ENCODE measurements at regions not wholly inside any gene's neighbourhood (a gene's known extent, or its start where the extent isn't known, plus 50 kb on each side); places are given as distances from the start of the nearest gene placed in this dataset.

GRCh38 chr7:153445641-153446040 lies 606.6 kb upstream of the DPP6 start:
- Histone ChIP-seq H3K27ac (ENCODE audit: low read length) (no peak overlapping the region), H3K9me3 (ENCODE audit: control insufficient read depth, insufficient read depth, low read depth, low read length) (no peaks in the 10 kb centered on the region), H3K36me3 (ENCODE audit: control insufficient read depth, insufficient read depth, low read length) (no peaks in the 10 kb centered on the region), H3K4me3 (ENCODE audit: low read depth in 2 of 2, low read length in 2 of 2) (no peak overlapping the region), H3K27me3 (ENCODE audit: control insufficient read depth, insufficient read depth, low read length) (no peaks in the 10 kb centered on the region), H3K4me1 (ENCODE audit: control insufficient read depth, insufficient read depth, low read length) (no peaks in the 10 kb centered on the region)
- ATAC-seq (no peak), DNase-seq (ENCODE audit: low read depth, low spot score) (no peak)
- POLR2A ChIA-PET = no interaction called here
- no TSS peak for BruUV-seq (replicated peaks)
- in situ Hi-C loops (cut with HindIII; ENCODE audit: low pct_unique_long_range_greater_than_20kb, low sequenced_read_pairs) (no loop called here), intact Hi-C loops (cut with micrococcal nuclease; ENCODE audit: unreplicated experiment) (no loop called here)
- TF ChIP-seq, protein P1, sequence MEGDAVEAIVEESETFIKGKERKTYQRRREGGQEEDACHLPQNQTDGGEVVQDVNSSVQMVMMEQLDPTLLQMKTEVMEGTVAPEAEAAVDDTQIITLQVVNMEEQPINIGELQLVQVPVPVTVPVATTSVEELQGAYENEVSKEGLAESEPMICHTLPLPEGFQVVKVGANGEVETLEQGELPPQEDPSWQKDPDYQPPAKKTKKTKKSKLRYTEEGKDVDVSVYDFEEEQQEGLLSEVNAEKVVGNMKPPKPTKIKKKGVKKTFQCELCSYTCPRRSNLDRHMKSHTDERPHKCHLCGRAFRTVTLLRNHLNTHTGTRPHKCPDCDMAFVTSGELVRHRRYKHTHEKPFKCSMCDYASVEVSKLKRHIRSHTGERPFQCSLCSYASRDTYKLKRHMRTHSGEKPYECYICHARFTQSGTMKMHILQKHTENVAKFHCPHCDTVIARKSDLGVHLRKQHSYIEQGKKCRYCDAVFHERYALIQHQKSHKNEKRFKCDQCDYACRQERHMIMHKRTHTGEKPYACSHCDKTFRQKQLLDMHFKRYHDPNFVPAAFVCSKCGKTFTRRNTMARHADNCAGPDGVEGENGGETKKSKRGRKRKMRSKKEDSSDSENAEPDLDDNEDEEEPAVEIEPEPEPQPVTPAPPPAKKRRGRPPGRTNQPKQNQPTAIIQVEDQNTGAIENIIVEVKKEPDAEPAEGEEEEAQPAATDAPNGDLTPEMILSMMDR (IDR thresholded peaks at IDR 0.05) = no peak
- CTCF ChIA-PET = no interaction called here

- in situ Hi-C loops (cut with HindIII; ENCODE audit: low pct_unique_long_range_greater_than_20kb, low sequenced_read_pairs) (no loop called here), intact Hi-C loops (cut with micrococcal nuclease; ENCODE audit: unreplicated experiment) (no loop called here)
- Histone ChIP-seq H3K9me3 (ENCODE audit: control insufficient read depth, insufficient read depth, low read depth, low read length) (no peaks in the 10 kb centered on the region), H3K4me1 (ENCODE audit: control insufficient read depth, insufficient read depth, low read length) (no peaks in the 10 kb centered on the region), H3K27ac (ENCODE audit: low read length) (no peak overlapping the region), H3K36me3 (ENCODE audit: control insufficient read depth, insufficient read depth, low read length) (no peaks in the 10 kb centered on the region), H3K4me3 (ENCODE audit: low read depth in 2 of 2, low read length in 2 of 2) (no peak overlapping the region), H3K27me3 (ENCODE audit: control insufficient read depth, insufficient read depth, low read length) (no peaks in the 10 kb centered on the region)
- ChIA-PET CTCF (no interaction called here), POLR2A (no interaction called here)
- no peak for DNase-seq (ENCODE audit: low read depth, low spot score)
- ATAC-seq = no peak
- no TSS peak for BruUV-seq (replicated peaks)
- TF ChIP-seq POLR2AphosphoS5 (IDR thresholded peaks at IDR 0.05; ENCODE audit: low read depth, low read length) (no peak), TCF7L2 (IDR thresholded peaks at IDR 0.05; ENCODE audit: low read depth, low read length) (no peak), SIN3A (IDR thresholded peaks at IDR 0.05; ENCODE audit: borderline replicate concordance, insufficient read depth, low read depth, low read length) (no peak), REST (IDR thresholded peaks at IDR 0.05; ENCODE audit: insufficient read depth in 1 of 2, low read depth in 2 of 2, low read length in 1 of 2) (no peak)
- TF ChIP-seq, protein P1 (IDR thresholded peaks at IDR 0.05) = no peak
Measured at GRCh38 chr7:153446490-153446889, 605.7 kb upstream of the DPP6 start.

DNA sequence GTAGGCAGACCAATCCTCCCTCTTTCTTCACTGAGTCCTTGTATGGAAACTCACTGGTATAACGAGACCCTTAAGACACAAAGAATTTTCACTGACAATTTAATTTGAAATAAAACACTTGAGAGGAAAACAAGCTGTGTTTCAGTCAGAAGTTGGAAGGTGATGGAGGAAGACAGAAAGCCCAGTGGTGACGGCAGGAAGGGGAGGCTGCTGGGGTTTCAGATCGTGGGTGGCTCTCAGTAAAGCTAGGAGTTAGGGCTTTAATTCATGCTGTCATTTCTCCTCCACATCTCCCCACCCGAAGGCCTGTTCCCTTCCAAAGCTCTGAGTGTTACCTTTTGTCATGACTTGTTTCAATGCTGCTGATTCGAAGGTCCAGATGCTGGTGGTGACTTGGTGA lies 605.2 kb upstream of the DPP6 start:
- no peaks in the 10 kb centered on the region for H3K36me3 ChIP-seq (ENCODE audit: control insufficient read depth, insufficient read depth, low read length)
- TF ChIP-seq REST (IDR thresholded peaks at IDR 0.05; ENCODE audit: insufficient read depth in 1 of 2, low read depth in 2 of 2, low read length in 1 of 2) (no peak), TCF7L2 (IDR thresholded peaks at IDR 0.05; ENCODE audit: low read depth, low read length) (no peak), SIN3A (IDR thresholded peaks at IDR 0.05; ENCODE audit: borderline replicate concordance, insufficient read depth, low read depth, low read length) (no peak), POLR2AphosphoS5 (IDR thresholded peaks at IDR 0.05; ENCODE audit: low read depth, low read length) (no peak)
- TF ChIP-seq, protein P1 (IDR thresholded peaks at IDR 0.05) = no peak
- no peaks in the 10 kb centered on the region for H3K4me1 ChIP-seq (ENCODE audit: control insufficient read depth, insufficient read depth, low read length)
- POLR2A ChIA-PET = no interaction called here
- CTCF ChIA-PET = no interaction called here
- no peak overlapping the region for H3K4me3 ChIP-seq (ENCODE audit: low read depth in 2 of 2, low read length in 2 of 2)
- in situ Hi-C loops (cut with HindIII; ENCODE audit: low pct_unique_long_range_greater_than_20kb, low sequenced_read_pairs) = no loop called here
- DNase-seq (ENCODE audit: low read depth, low spot score) = no peak
- no peak for ATAC-seq
- no peaks in the 10 kb centered on the region for H3K27me3 ChIP-seq (ENCODE audit: control insufficient read depth, insufficient read depth, low read length)
- no peaks in the 10 kb centered on the region for H3K9me3 ChIP-seq (ENCODE audit: control insufficient read depth, insufficient read depth, low read depth, low read length)
- no peak overlapping the region for H3K27ac ChIP-seq (ENCODE audit: low read length)
- intact Hi-C loops (cut with micrococcal nuclease; ENCODE audit: unreplicated experiment) = no loop called here
- BruUV-seq (replicated peaks) = no TSS peak
